GM20000 (cell line): ENCODE measurements at regions not wholly inside any gene's neighbourhood (a gene's known extent, or its start where the extent isn't known, plus 50 kb on each side); places are given as distances from the start of the nearest gene placed in this dataset.

ENCODE experiments used
- DNase-seq: peaks from one replicate; pipeline ENCODE4 v3.0.0; 2012; ENCODE audit warnings: low spot score
- CTCF ChIP-seq: IDR thresholded peaks from 2 replicates; pipeline ENCODE4 v1.5.1; 2012; ENCODE audit warnings: mild to moderate bottlenecking, control low read depth; ENCODE audit errors: extremely low read depth, missing control alignments

- no peak for TF ChIP-seq CTCF
- no peak for DNase-seq
Observed at GRCh38 chr4:24089851-24090534, 200.1 kb upstream of the PPARGC1A start.

GRCh38 chr4:24080871-24081270, 191.0 kb upstream of the PPARGC1A start:
- no peak for DNase-seq

GRCh38 chr4:24078347-24078962, 188.6 kb upstream of the PPARGC1A start:
- DNase-seq = no peak
- no peak for TF ChIP-seq CTCF

More at GRCh38 chr4:24080871-24081270, 191.0 kb upstream of the PPARGC1A start:
- no peak for TF ChIP-seq CTCF

- no peak for TF ChIP-seq CTCF
- DNase-seq = no peak
Observed at GRCh38 chr4:24076811-24077210, 187.0 kb upstream of the PPARGC1A start.

GRCh38 chr4:24073948-24074347, 184.1 kb upstream of the PPARGC1A start:
- no peak for DNase-seq
- no peak for TF ChIP-seq CTCF

GRCh38 chr4:24071612-24072372, 181.9 kb upstream of the PPARGC1A start:
- no peak for DNase-seq
- TF ChIP-seq CTCF = no peak

GRCh38 chr4:24070117-24070516, 180.3 kb upstream of the PPARGC1A start:
- no peak for TF ChIP-seq CTCF
- no peak for DNase-seq
